Fibroblast of lung (primary cell): ENCODE measurements at regions not wholly inside any gene's neighbourhood (a gene's known extent, or its start where the extent isn't known, plus 50 kb on each side); places are given as distances from the start of the nearest gene placed in this dataset.

Experiments used
- DNase-seq, 2 donors: peaks; one replicate each; pipeline versions ENCODE4 v3.0.0 to v3.0.0-alpha.2; 2010; ENCODE audit warnings: low read depth in 2 of 2
- H2AFZ ChIP-seq: 2 replicates; pipeline ENCODE4 v1.5.1; 2012; ENCODE audit warnings: low read length, control low read depth, inconsistent platforms
- H3K27ac ChIP-seq: 2 replicates; pipeline ENCODE4 v1.5.1; 2011; ENCODE audit warnings: low read length, control low read depth; ENCODE audit not compliant: insufficient read depth
- H3K27me3 ChIP-seq: 2 replicates; pipeline ENCODE4 v1.5.1; 2011; ENCODE audit warnings: mild to moderate bottlenecking, low read length; ENCODE audit not compliant: control insufficient read depth, insufficient read depth
- H3K36me3 ChIP-seq: 2 replicates; pipeline ENCODE4 v1.5.1; 2011; ENCODE audit warnings: low read length; ENCODE audit not compliant: control insufficient read depth, insufficient read depth
- H3K4me1 ChIP-seq: 2 replicates; pipeline ENCODE4 v1.5.1; 2011; ENCODE audit warnings: low read length; ENCODE audit not compliant: control insufficient read depth, insufficient read depth; ENCODE audit errors: extremely low read depth
- H3K4me2 ChIP-seq: 2 replicates; pipeline ENCODE4 v1.5.1; 2011; ENCODE audit warnings: low read length, control low read depth; ENCODE audit not compliant: insufficient read depth; ENCODE audit errors: extremely low read depth
- H3K4me3 ChIP-seq, 4 experiments: fragments of 200-600 bp in 1 of 4; sonication (generic) in 1 of 4; replicated peaks in 1 of 4; 2 replicates each; pipeline ENCODE4 v1.5.1; 2011 to 2016; ENCODE audit warnings: low read length in 4 of 4, low read depth in 3 of 4, mild to moderate bottlenecking in 3 of 4, control low read depth in 2 of 4, inconsistent platforms in 1 of 4, mixed read lengths in 1 of 4; ENCODE audit not compliant: insufficient read depth in 1 of 4; ENCODE audit errors: control extremely low read depth in 1 of 4
- H3K79me2 ChIP-seq: 2 replicates; pipeline ENCODE4 v1.5.1; 2012; ENCODE audit warnings: mild to moderate bottlenecking, low read length, inconsistent platforms; ENCODE audit not compliant: control insufficient read depth, insufficient read depth
- H3K9ac ChIP-seq: 2 replicates; pipeline ENCODE4 v1.5.1; 2011; ENCODE audit warnings: mild to moderate bottlenecking, low read length, control low read depth; ENCODE audit not compliant: insufficient read depth
- H3K9me3 ChIP-seq: 2 replicates; pipeline ENCODE4 v1.5.1; 2012; ENCODE audit warnings: low read depth, low read length; ENCODE audit not compliant: control insufficient read depth, insufficient read depth
- H4K20me1 ChIP-seq: 2 replicates; pipeline ENCODE4 v1.5.1; 2011; ENCODE audit warnings: low read length; ENCODE audit not compliant: control insufficient read depth, insufficient read depth; ENCODE audit errors: extremely low read depth
- EZH2 ChIP-seq: IDR thresholded peaks from 2 replicates; pipeline ENCODE4 v1.5.1; 2012; ENCODE audit warnings: low read length, control low read depth, mild to moderate bottlenecking; ENCODE audit errors: missing control alignments
- TF ChIP-seq, protein P1 (sequence below), 2 donors: IDR thresholded peaks in 1 of 2; conservative IDR thresholded peaks in 1 of 2; 1 replicate in 1 of 2; 2 replicates in 1 of 2; pipeline ENCODE4 v1.5.1; 2011 to 2012; ENCODE audit warnings: low read length in 2 of 2, control low read depth in 1 of 2, inconsistent platforms in 1 of 2, low read depth in 1 of 2, mild to moderate bottlenecking in 1 of 2

DNA sequence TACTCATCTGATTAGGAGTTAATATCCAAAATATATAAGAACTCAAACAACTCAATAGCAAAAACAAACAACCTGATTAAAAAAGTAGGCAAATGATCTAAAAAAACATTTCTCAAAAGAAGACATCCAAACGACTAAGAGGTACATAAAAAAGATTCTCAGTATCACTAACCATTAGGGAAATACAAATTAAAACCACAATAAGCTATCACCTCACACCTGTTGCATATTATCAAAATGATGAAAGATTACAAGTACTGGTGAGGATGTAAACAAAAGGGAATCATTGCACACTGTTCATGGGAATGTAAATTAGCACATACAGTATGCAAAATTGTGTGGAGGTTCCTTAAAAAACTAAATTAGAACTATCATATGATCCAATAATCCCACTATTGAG, 865.5 kb downstream of the TMEM182 start:
- Histone ChIP-seq H3K36me3 (no peaks in the 10 kb centered on the region), H3K4me1 (no peaks in the 10 kb centered on the region), H3K79me2 (no peaks in the 10 kb centered on the region), H3K9ac (no peak overlapping the region), H4K20me1 (no peaks in the 10 kb centered on the region), H3K9me3 (no peaks in the 10 kb centered on the region), H3K27ac (no peak overlapping the region), H3K27me3 (no peaks in the 10 kb centered on the region), H3K4me2 (no peak overlapping the region), H2AFZ (no peak overlapping the region), H3K4me3 (no peak overlapping the region)
- no peak for DNase-seq
- no peak for TF ChIP-seq EZH2
- TF ChIP-seq, protein P1, sequence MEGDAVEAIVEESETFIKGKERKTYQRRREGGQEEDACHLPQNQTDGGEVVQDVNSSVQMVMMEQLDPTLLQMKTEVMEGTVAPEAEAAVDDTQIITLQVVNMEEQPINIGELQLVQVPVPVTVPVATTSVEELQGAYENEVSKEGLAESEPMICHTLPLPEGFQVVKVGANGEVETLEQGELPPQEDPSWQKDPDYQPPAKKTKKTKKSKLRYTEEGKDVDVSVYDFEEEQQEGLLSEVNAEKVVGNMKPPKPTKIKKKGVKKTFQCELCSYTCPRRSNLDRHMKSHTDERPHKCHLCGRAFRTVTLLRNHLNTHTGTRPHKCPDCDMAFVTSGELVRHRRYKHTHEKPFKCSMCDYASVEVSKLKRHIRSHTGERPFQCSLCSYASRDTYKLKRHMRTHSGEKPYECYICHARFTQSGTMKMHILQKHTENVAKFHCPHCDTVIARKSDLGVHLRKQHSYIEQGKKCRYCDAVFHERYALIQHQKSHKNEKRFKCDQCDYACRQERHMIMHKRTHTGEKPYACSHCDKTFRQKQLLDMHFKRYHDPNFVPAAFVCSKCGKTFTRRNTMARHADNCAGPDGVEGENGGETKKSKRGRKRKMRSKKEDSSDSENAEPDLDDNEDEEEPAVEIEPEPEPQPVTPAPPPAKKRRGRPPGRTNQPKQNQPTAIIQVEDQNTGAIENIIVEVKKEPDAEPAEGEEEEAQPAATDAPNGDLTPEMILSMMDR (conservative IDR thresholded peaks at IDR 0.05 in 1 of 2, IDR thresholded peaks at IDR 0.05 in 1 of 2; ENCODE audit: low read depth in 1 of 2, low read length in 2 of 2) = no peak

DNA sequence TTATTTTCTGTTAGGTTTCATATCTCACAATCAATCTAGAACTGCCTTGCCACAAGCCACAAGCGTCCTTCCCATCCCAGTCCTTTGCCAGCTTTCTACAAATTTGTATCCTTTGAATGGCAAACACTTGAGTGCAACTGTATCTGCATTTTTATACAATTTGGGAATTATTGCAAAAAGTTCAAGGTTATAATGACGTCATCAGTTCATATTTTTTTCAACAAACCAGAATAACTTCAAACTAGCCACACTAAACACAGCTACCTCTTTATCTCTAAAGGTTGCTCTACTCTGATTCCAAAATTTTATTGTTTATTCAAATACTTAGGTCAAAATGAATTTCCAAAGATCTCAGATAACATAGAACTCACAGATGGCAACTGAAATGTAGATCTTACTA, 877.1 kb downstream of the TMEM182 start:
- H3K27ac ChIP-seq = no peak overlapping the region
- H3K36me3 ChIP-seq = no peaks in the 10 kb centered on the region
- H3K27me3 ChIP-seq = no peaks in the 10 kb centered on the region
- H4K20me1 ChIP-seq = no peaks in the 10 kb centered on the region
- no peak overlapping the region for H3K4me2 ChIP-seq
- TF ChIP-seq, protein P1 (conservative IDR thresholded peaks at IDR 0.05 in 1 of 2, IDR thresholded peaks at IDR 0.05 in 1 of 2; ENCODE audit: low read depth in 1 of 2, low read length in 2 of 2) = no peak
- TF ChIP-seq EZH2 = no peak
- no peaks in the 10 kb centered on the region for H3K4me1 ChIP-seq
- H3K79me2 ChIP-seq = no peaks in the 10 kb centered on the region
- H2AFZ ChIP-seq = no peak overlapping the region
- H3K9ac ChIP-seq = no peak overlapping the region
- no peak overlapping the region for H3K4me3 ChIP-seq
- H3K9me3 ChIP-seq = no peaks in the 10 kb centered on the region
- DNase-seq = no peak

DNA sequence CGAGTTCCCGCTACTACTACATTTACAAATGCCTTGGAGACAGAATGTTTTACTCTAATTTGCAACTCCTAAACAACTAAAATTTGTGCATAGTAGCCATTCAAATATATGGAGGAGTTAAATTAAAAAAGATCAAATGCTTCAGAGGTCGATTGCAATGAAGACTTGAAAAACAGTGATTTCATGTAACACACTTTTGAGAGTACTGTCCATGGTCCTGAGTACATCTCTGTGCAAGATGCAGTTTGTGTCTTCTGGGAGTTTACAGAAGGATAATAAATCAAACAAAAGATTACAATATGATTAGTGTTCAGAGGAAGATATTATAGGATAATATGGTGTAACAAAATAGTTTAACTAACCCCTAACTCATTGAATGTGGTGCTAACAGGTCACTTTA, 894.7 kb downstream of the TMEM182 start:
- Histone ChIP-seq H3K27ac (no peak overlapping the region), H3K4me1 (no peaks in the 10 kb centered on the region), H4K20me1 (no peaks in the 10 kb centered on the region), H3K79me2 (no peaks in the 10 kb centered on the region), H3K9ac (no peak overlapping the region), H2AFZ (no peak overlapping the region), H3K36me3 (no peaks in the 10 kb centered on the region), H3K4me2 (no peak overlapping the region), H3K9me3 (no peaks in the 10 kb centered on the region), H3K4me3 (no peak overlapping the region), H3K27me3 (no peaks in the 10 kb centered on the region)
- no peak for TF ChIP-seq EZH2
- TF ChIP-seq, protein P1 (conservative IDR thresholded peaks at IDR 0.05 in 1 of 2, IDR thresholded peaks at IDR 0.05 in 1 of 2; ENCODE audit: low read depth in 1 of 2, low read length in 2 of 2) = no peak
- peak in 1 of 2 donors; percentile 7 for DNase-seq
